Fibroblast of lung (primary cell): ENCODE measurements at regions not wholly inside any gene's neighbourhood (a gene's known extent, or its start where the extent isn't known, plus 50 kb on each side); places are given as distances from the start of the nearest gene placed in this dataset.

Source experiments
- EZH2 ChIP-seq: IDR thresholded peaks from 2 replicates; pipeline ENCODE4 v1.5.1; 2012; ENCODE audit warnings: low read length, control low read depth, mild to moderate bottlenecking; ENCODE audit errors: missing control alignments
- TF ChIP-seq, protein P1 (sequence below), 2 donors: IDR thresholded peaks in 1 of 2; conservative IDR thresholded peaks in 1 of 2; 1 replicate in 1 of 2; 2 replicates in 1 of 2; pipeline ENCODE4 v1.5.1; 2011 to 2012; ENCODE audit warnings: low read length in 2 of 2, control low read depth in 1 of 2, inconsistent platforms in 1 of 2, low read depth in 1 of 2, mild to moderate bottlenecking in 1 of 2

- TF ChIP-seq, protein P1, sequence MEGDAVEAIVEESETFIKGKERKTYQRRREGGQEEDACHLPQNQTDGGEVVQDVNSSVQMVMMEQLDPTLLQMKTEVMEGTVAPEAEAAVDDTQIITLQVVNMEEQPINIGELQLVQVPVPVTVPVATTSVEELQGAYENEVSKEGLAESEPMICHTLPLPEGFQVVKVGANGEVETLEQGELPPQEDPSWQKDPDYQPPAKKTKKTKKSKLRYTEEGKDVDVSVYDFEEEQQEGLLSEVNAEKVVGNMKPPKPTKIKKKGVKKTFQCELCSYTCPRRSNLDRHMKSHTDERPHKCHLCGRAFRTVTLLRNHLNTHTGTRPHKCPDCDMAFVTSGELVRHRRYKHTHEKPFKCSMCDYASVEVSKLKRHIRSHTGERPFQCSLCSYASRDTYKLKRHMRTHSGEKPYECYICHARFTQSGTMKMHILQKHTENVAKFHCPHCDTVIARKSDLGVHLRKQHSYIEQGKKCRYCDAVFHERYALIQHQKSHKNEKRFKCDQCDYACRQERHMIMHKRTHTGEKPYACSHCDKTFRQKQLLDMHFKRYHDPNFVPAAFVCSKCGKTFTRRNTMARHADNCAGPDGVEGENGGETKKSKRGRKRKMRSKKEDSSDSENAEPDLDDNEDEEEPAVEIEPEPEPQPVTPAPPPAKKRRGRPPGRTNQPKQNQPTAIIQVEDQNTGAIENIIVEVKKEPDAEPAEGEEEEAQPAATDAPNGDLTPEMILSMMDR (conservative IDR thresholded peaks at IDR 0.05 in 1 of 2, IDR thresholded peaks at IDR 0.05 in 1 of 2; ENCODE audit: low read depth in 1 of 2, low read length in 2 of 2) = no peak
- no peak for TF ChIP-seq EZH2
These were observed 787.2 kb downstream of the TSN start for GRCh38 chr2:122542646-122543045.
